ENCODE measurements at regions not wholly inside any gene's neighbourhood (a gene's known extent, or its start where the extent isn't known, plus 50 kb on each side); places are given as distances from the start of the nearest gene placed in this dataset.

- RAD21 ChIA-PET (ENCODE audit: low non-redundant PET in 1 of 2, low total read pairs in 2 of 2, uncharacterized antibody in 2 of 2, unreplicated experiment in 2 of 2) = no interaction called here
Observed at GRCh38 chrX:99901091-99901490, 509.0 kb downstream of the PCDH19 start.

More at GRCh38 chrX:99901091-99901490, 509.0 kb downstream of the PCDH19 start:
- Histone ChIP-seq H3K9me2 (ENCODE audit: insufficient read depth) (no peaks in the 10 kb centered on the region), H3K9me3 (ENCODE audit: control insufficient read depth in 1 of 2, insufficient read depth in 1 of 2, low read depth in 1 of 2, low read length in 2 of 2) (no peaks in the 10 kb centered on the region), H3K27ac (ENCODE audit: low read depth, low read length) (no peak overlapping the region), H3K36me3 (ENCODE audit: control insufficient read depth in 1 of 2, insufficient read depth in 2 of 2, low read length in 2 of 2) (no peaks in the 10 kb centered on the region), H3K79me2 (ENCODE audit: insufficient read depth, low read length) (no peaks in the 10 kb centered on the region), H4K20me1 (ENCODE audit: insufficient read depth) (no peaks in the 10 kb centered on the region), H2AFZ (ENCODE audit: low read depth, low read length, poor library complexity, severe bottlenecking) (no peak overlapping the region), H3K27me3 (ENCODE audit: insufficient read depth, low read length) (no peaks in the 10 kb centered on the region), H3K4me3 (replicated peaks in 1 of 2; ENCODE audit: low read depth in 1 of 2, low read length in 2 of 2) (no peak overlapping the region), H3K4me2 (ENCODE audit: low read length) (no peak overlapping the region), H3K9ac (ENCODE audit: low read length) (no peak overlapping the region), H3K4me1 (ENCODE audit: control insufficient read depth in 1 of 2, insufficient read depth in 2 of 2, low read length in 2 of 2) (no peaks in the 10 kb centered on the region)
- intact Hi-C loops (cut with micrococcal nuclease) = no loop called here
- TF ChIP-seq SRF (IDR thresholded peaks at IDR 0.05; ENCODE audit: low read depth) (no peak), REST (IDR thresholded peaks at IDR 0.05; ENCODE audit: low read depth) (no peak), ZNF274 (IDR thresholded peaks at IDR 0.05; ENCODE audit: low read depth, low read length) (no peak), YY1 (IDR thresholded peaks at IDR 0.05; ENCODE audit: extremely low read depth, insufficient replicate concordance, low read depth, low read length) (no peak), ELF1 (IDR thresholded peaks at IDR 0.05; ENCODE audit: borderline replicate concordance, low read depth) (no peak), EGR1 (IDR thresholded peaks at IDR 0.05; ENCODE audit: low read depth) (no peak), ZBTB33 (IDR thresholded peaks at IDR 0.05; ENCODE audit: extremely low read depth, insufficient replicate concordance, low read length) (no peak), EZH2phosphoT487 (IDR thresholded peaks at IDR 0.05; ENCODE audit: borderline replicate concordance) (no peak), SIN3A (IDR thresholded peaks at IDR 0.05; ENCODE audit: low read depth) (no peak), ZFX (IDR thresholded peaks at IDR 0.05) (no peak)
- DNase-seq (ENCODE audit: low read depth, low spot score) (no peak), ATAC-seq (no peak)
- CTCF ChIA-PET = no interaction called here
- BruUV-seq (replicated peaks) = no TSS peak
- POLR2A ChIA-PET = no interaction called here
